Vagina (tissue), 2 donors: ENCODE measurements at regions not wholly inside any gene's neighbourhood (a gene's known extent, or its start where the extent isn't known, plus 50 kb on each side); places are given as distances from the start of the nearest gene placed in this dataset.

ENCODE experiments used
- DNase-seq, 2 donors: peaks; one replicate each; pipeline ENCODE4 v3.0.0-alpha.2; 2017; ENCODE audit errors: extremely low spot score in 2 of 2
- H3K27ac ChIP-seq: fragments of 200-600 bp; sonication (generic); one replicate; pipeline ENCODE4 v1.5.1; 2019
- H3K27me3 ChIP-seq: fragments of 200-600 bp; sonication (generic); one replicate; pipeline ENCODE4 v1.5.1; 2019
- H3K36me3 ChIP-seq, 2 donors: fragments of 200-600 bp; sonication (generic); one replicate each; pipeline ENCODE4 v1.5.1; 2017 to 2019
- H3K4me1 ChIP-seq: fragments of 200-600 bp; sonication (generic); one replicate; pipeline ENCODE4 v1.5.1; 2019
- H3K4me3 ChIP-seq, 2 donors: fragments of 200-600 bp; sonication (generic); 1 replicate in 1 of 2; 2 replicates in 1 of 2; pipeline ENCODE4 v1.5.1; 2016 to 2019
- H3K9me3 ChIP-seq: fragments of 200-600 bp; sonication (generic); one replicate; pipeline ENCODE4 v1.5.1; 2019
- POLR2A ChIP-seq, 2 donors: fragments of 450-650 bp; IDR thresholded peaks; one replicate each; pipeline ENCODE4 v1.6.1; 2017; ENCODE audit warnings: antibody characterized with exemption in 2 of 2, mild to moderate bottlenecking in 2 of 2, moderate library complexity in 2 of 2
- POLR2AphosphoS5 ChIP-seq, 2 donors: sonication (generic); formaldehyde crosslinking; IDR thresholded peaks; one replicate each; pipeline ENCODE4 v1.9.0; 2017; ENCODE audit warnings: antibody characterized with exemption in 2 of 2, mild to moderate bottlenecking in 2 of 2, low read depth in 1 of 2; ENCODE audit not compliant: insufficient read depth in 1 of 2
- intact Hi-C: fragments of 100-400 bp; cut with DNase I; formaldehyde crosslinking; loops from one replicate; pipeline ENCODE4 v1.15.1; 2023
- TF ChIP-seq, protein P1 (sequence below), 3 experiments: fragments of 450-650 bp in 2 of 3; fragments of 200-600 bp in 1 of 3; sonication (generic) in 1 of 3; IDR thresholded peaks; one replicate each; pipeline ENCODE4 v1.5.1; 2017 to 2019; ENCODE audit warnings: antibody characterized with exemption in 3 of 3, mild to moderate bottlenecking in 2 of 3, moderate library complexity in 2 of 3

DNA sequence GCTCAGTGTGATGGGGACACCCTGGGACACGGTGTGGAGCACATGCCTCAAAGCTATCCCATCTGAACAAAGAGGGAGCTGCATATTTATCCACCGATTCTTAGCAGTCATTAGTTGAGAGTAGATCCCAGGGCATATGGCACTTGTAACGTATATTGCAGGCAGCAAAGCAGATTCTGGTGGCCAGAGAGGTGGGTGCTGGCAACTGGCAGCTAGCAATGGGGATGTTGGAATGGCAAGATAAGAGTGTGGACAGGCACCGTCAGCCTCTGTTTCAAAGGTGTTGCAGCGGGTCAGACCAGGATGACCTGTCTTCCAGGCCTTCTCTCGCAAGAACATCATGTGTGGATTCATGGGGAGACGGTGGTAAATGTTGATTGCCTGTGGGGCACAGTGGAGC lies 54.0 kb upstream of the ADRA1D start:
- intact Hi-C loops = no loop called here

DNA sequence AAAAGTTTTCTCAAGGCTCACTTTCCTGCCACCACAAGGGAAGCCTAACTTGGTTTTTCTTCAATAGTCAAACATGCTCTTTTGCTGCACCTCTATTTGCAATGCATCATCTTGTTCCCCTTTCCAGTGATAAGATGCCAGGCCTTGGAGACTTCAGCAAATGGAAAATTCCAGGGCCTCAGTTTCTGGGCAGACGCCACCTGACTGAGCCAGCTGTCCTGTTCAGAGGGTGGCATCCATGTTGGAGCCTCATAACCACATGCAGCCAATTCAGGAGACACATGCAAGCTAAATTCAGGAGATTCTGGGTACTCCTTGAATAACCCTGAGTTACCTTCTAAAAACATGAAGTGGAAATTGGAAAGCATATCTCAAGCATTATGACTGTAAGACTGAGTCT lies 51.8 kb upstream of the ADRA1D start:
- Histone ChIP-seq H3K27ac (peak overlapping the region; percentile 65), H3K4me1 (peaks cover 35% of the 10 kb centered on the region), H3K4me3 (no peak overlapping the region), H3K36me3 (no peaks in the 10 kb centered on the region), H3K9me3 (no peaks in the 10 kb centered on the region), H3K27me3 (no peaks in the 10 kb centered on the region)
- intact Hi-C loops = no loop called here
- peak in 1 of 2 donors; percentile 16 for DNase-seq
- TF ChIP-seq POLR2A (IDR thresholded peaks at IDR 0.05) (no peak), POLR2AphosphoS5 (IDR thresholded peaks at IDR 0.05; ENCODE audit: insufficient read depth in 1 of 2, low read depth in 1 of 2) (no peak)
- TF ChIP-seq, protein P1, sequence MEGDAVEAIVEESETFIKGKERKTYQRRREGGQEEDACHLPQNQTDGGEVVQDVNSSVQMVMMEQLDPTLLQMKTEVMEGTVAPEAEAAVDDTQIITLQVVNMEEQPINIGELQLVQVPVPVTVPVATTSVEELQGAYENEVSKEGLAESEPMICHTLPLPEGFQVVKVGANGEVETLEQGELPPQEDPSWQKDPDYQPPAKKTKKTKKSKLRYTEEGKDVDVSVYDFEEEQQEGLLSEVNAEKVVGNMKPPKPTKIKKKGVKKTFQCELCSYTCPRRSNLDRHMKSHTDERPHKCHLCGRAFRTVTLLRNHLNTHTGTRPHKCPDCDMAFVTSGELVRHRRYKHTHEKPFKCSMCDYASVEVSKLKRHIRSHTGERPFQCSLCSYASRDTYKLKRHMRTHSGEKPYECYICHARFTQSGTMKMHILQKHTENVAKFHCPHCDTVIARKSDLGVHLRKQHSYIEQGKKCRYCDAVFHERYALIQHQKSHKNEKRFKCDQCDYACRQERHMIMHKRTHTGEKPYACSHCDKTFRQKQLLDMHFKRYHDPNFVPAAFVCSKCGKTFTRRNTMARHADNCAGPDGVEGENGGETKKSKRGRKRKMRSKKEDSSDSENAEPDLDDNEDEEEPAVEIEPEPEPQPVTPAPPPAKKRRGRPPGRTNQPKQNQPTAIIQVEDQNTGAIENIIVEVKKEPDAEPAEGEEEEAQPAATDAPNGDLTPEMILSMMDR (IDR thresholded peaks at IDR 0.05) = no peak

More for the DNA sequence above, 54.0 kb upstream of the ADRA1D start:
- peak in 1 of 2 donors; percentile 81 for DNase-seq
- Histone ChIP-seq H3K36me3 (no peaks in the 10 kb centered on the region), H3K27ac (no peak overlapping the region), H3K27me3 (no peaks in the 10 kb centered on the region), H3K4me3 (no peak overlapping the region), H3K4me1 (peaks cover 23% of the 10 kb centered on the region), H3K9me3 (no peaks in the 10 kb centered on the region)
- TF ChIP-seq POLR2AphosphoS5 (IDR thresholded peaks at IDR 0.05; ENCODE audit: insufficient read depth in 1 of 2, low read depth in 1 of 2) (no peak), POLR2A (IDR thresholded peaks at IDR 0.05) (no peak)
- TF ChIP-seq, protein P1 (IDR thresholded peaks at IDR 0.05) = no peak

DNA sequence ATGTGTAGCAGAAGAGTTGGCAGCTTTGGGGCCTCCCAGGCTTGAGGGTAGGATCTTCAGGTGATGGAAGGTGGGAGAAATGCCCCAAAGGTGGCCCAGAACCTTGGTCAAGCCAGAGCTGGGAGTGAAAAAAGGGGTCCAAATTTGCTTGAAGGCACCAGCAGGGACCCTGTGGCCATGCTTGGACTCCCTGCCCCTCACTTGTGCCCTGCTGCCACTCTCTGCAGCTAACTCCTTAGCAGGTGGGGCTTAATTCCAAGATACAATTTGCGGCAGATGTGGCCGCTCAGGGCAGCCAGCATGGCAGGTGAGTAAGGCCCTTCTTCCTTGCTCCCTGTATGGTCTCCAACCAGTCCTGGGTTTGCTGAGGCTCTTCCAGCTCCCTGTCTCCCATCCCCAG lies 51.3 kb upstream of the ADRA1D start:
- H3K9me3 ChIP-seq = no peaks in the 10 kb centered on the region
- peak in 1 of 2 donors; percentile 72 for DNase-seq
- intact Hi-C loops = no loop called here
- H3K4me1 ChIP-seq = peaks cover 35% of the 10 kb centered on the region
- no peaks in the 10 kb centered on the region for H3K36me3 ChIP-seq
- TF ChIP-seq, protein P1 (IDR thresholded peaks at IDR 0.05) = no peak
- no peak for TF ChIP-seq POLR2AphosphoS5 (IDR thresholded peaks at IDR 0.05; ENCODE audit: insufficient read depth in 1 of 2, low read depth in 1 of 2)
- H3K4me3 ChIP-seq = no peak overlapping the region
- H3K27ac ChIP-seq = peak overlapping the region; percentile 65
- no peaks in the 10 kb centered on the region for H3K27me3 ChIP-seq

DNA sequence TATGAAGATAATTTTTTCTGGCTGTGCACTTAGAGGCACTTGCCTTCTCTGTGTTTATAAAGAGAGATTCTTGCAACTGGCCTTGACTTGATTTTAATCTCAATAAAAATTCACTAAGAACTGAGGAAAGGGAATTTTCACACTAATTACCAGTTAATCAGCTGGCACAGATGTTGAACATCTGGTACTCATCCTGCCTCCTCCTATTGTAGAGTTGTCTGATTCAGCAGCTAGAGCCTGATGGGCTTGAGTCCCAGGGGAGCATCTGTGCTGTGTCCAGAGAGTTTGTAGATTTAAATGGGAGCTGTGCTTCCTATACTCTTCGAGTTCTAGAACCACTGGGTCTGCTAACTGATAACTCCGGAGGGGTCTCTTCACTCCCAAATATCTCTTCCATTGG lies 50.7 kb upstream of the ADRA1D start:
- TF ChIP-seq, protein P1 (IDR thresholded peaks at IDR 0.05) = no peak
- TF ChIP-seq POLR2A (IDR thresholded peaks at IDR 0.05) (no peak), POLR2AphosphoS5 (IDR thresholded peaks at IDR 0.05; ENCODE audit: insufficient read depth in 1 of 2, low read depth in 1 of 2) (no peak)
- intact Hi-C loops = no loop called here

DNA sequence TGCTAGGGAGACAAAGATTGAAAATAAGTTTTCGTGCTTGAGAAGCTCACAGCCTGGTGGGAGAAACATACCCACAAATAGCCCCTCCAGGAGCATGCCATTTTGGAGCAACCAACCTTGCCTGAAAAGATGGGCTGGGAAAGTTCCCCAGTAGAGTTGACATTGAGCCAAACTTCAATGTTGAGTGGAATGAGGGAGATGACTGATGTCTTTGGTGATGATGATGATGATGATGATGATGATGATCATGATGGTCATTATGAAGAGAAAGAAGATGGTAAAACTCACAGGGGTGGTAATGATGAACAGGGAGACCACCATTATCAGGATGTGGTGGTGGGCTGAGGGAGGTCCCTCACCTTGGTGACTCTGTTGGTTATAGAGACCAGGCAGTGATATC lies 50.1 kb upstream of the ADRA1D start:
- no peaks in the 10 kb centered on the region for H3K9me3 ChIP-seq
- no peaks in the 10 kb centered on the region for H3K27me3 ChIP-seq
- H3K36me3 ChIP-seq = no peaks in the 10 kb centered on the region
- H3K4me3 ChIP-seq = no peak overlapping the region
- intact Hi-C loops = no loop called here
- TF ChIP-seq, protein P1 (IDR thresholded peaks at IDR 0.05) = no peak
- TF ChIP-seq POLR2AphosphoS5 (IDR thresholded peaks at IDR 0.05; ENCODE audit: insufficient read depth in 1 of 2, low read depth in 1 of 2) = no peak
- DNase-seq = peak in 1 of 2 donors; percentile 37
- peaks cover 35% of the 10 kb centered on the region for H3K4me1 ChIP-seq
- peak overlapping the region; percentile 75 for H3K27ac ChIP-seq

More for the DNA sequence above, 50.7 kb upstream of the ADRA1D start:
- Histone ChIP-seq H3K36me3 (no peaks in the 10 kb centered on the region), H3K27me3 (no peaks in the 10 kb centered on the region), H3K9me3 (no peaks in the 10 kb centered on the region), H3K27ac (peak overlapping the region; percentile 65), H3K4me3 (no peak overlapping the region), H3K4me1 (peaks cover 35% of the 10 kb centered on the region)
- DNase-seq = peak in 1 of 2 donors; percentile 18
